NT2/D1 (cell line): ENCODE measurements at regions not wholly inside any gene's neighbourhood (a gene's known extent, or its start where the extent isn't known, plus 50 kb on each side); places are given as distances from the start of the nearest gene placed in this dataset.

Experiments
- SUZ12 ChIP-seq: IDR thresholded peaks from 2 replicates; pipeline ENCODE4 v1.6.1; 2011; ENCODE audit not compliant: insufficient read length, insufficient read depth; ENCODE audit errors: extremely low read depth
- YY1 ChIP-seq: IDR thresholded peaks from 2 replicates; pipeline ENCODE4 v1.6.1; 2011; ENCODE audit not compliant: insufficient read length, insufficient read depth
- ZNF274 ChIP-seq: IDR thresholded peaks from 2 replicates; pipeline ENCODE4 v1.6.1; 2011; ENCODE audit warnings: mild to moderate bottlenecking, low read depth, low read length

GRCh38 chr3:111338059-111338698 lies 203.8 kb upstream of the CD96 start:
- no peak for TF ChIP-seq ZNF274
- TF ChIP-seq YY1: no peak
- no peak for TF ChIP-seq SUZ12
